SK-N-SH treated with all-trans-retinoic acid at 6 μM for 48 hours (cell line): ENCODE measurements at regions not wholly inside any gene's neighbourhood (a gene's known extent, or its start where the extent isn't known, plus 50 kb on each side); places are given as distances from the start of the nearest gene placed in this dataset.

Source experiments
- ATAC-seq: fragments of 200-7000 bp; cut with Tn5 transposase; 3 replicates; pipeline ENCODE4 v1.9.1; 2020; ENCODE audit warnings: mild to moderate bottlenecking, moderate library complexity
- ARNTL ChIP-seq: fragments of 450-650 bp; formaldehyde crosslinking; IDR thresholded peaks from 2 replicates; pipeline ENCODE4 v1.5.0; 2020; ENCODE audit warnings: low read depth, mild to moderate bottlenecking, moderate library complexity, borderline replicate concordance
- BACH2 ChIP-seq: fragments of 250-450 bp; sonication (Bioruptor Pico); IDR thresholded peaks from 2 replicates; pipeline ENCODE4 v1.9.0; 2021; ENCODE audit warnings: mild to moderate bottlenecking, borderline replicate concordance
- CSDC2 ChIP-seq: fragments of 250-450 bp; sonication (Bioruptor Pico); IDR thresholded peaks from 2 replicates; pipeline ENCODE4 v1.5.0; 2020; ENCODE audit warnings: mild to moderate bottlenecking, moderate library complexity
- GLIS3 ChIP-seq: fragments of 250-450 bp; sonication (Bioruptor Pico); IDR thresholded peaks from 2 replicates; pipeline ENCODE4 v1.5.0; 2020; ENCODE audit warnings: mild to moderate bottlenecking, moderate library complexity
- ISL1 ChIP-seq: fragments of 250-450 bp; sonication (Bioruptor Pico); IDR thresholded peaks from 2 replicates; pipeline ENCODE4 v2.1.2; 2022; ENCODE audit warnings: mild to moderate bottlenecking, moderate library complexity
- OSR1 ChIP-seq: fragments of 250-450 bp; sonication (Bioruptor Pico); IDR thresholded peaks from 2 replicates; pipeline ENCODE4 v1.8.0; 2022; ENCODE audit warnings: moderate library complexity, mild to moderate bottlenecking, inconsistent platforms
- POU6F1 ChIP-seq: fragments of 250-450 bp; sonication (Bioruptor Pico); IDR thresholded peaks from 2 replicates; pipeline ENCODE4 v1.8.0; 2021; ENCODE audit warnings: low read depth, mild to moderate bottlenecking, moderate library complexity, borderline replicate concordance
- PPARA ChIP-seq: fragments of 250-450 bp; sonication (Bioruptor Pico); IDR thresholded peaks from 2 replicates; pipeline ENCODE4 v1.5.0; 2020; ENCODE audit warnings: mild to moderate bottlenecking, borderline replicate concordance
- RARB ChIP-seq: fragments of 250-450 bp; sonication (Bioruptor Pico); IDR thresholded peaks from 2 replicates; pipeline ENCODE4 v1.8.0; 2021; ENCODE audit warnings: mild to moderate bottlenecking, moderate library complexity
- SNAI2 ChIP-seq: fragments of 250-450 bp; sonication (Bioruptor Pico); IDR thresholded peaks from 2 replicates; pipeline ENCODE4 v1.5.0; 2020; ENCODE audit warnings: mild to moderate bottlenecking, moderate library complexity
- TCF4 ChIP-seq: fragments of 250-450 bp; sonication (Bioruptor Pico); IDR thresholded peaks from 2 replicates; pipeline ENCODE4 v1.8.0; 2021; ENCODE audit warnings: mild to moderate bottlenecking, moderate library complexity, borderline replicate concordance
- TOX ChIP-seq: fragments of 250-450 bp; sonication (Bioruptor Pico); IDR thresholded peaks from 2 replicates; pipeline ENCODE4 v1.8.0; 2021; ENCODE audit warnings: mild to moderate bottlenecking, moderate library complexity, borderline replicate concordance
- TSHZ2 ChIP-seq: fragments of 250-450 bp; sonication (Bioruptor Pico); IDR thresholded peaks from 2 replicates; pipeline ENCODE4 v1.5.0; 2020; ENCODE audit warnings: mild to moderate bottlenecking, moderate library complexity
- ZFP3 ChIP-seq: fragments of 250-450 bp; sonication (Bioruptor Pico); IDR thresholded peaks from 2 replicates; pipeline ENCODE4 v1.5.0; 2020; ENCODE audit warnings: mild to moderate bottlenecking, moderate library complexity
- ZFP30 ChIP-seq: fragments of 450-650 bp; formaldehyde crosslinking; IDR thresholded peaks from 2 replicates; pipeline ENCODE4 v1.5.0; 2022; ENCODE audit warnings: mild to moderate bottlenecking, moderate library complexity
- ZNF565 ChIP-seq: fragments of 450-650 bp; formaldehyde crosslinking; conservative IDR thresholded peaks from 2 replicates; pipeline ENCODE4 v1.5.0; 2020; ENCODE audit warnings: low read depth, mild to moderate bottlenecking, moderate library complexity
- ZNF70 ChIP-seq: fragments of 450-650 bp; formaldehyde crosslinking; IDR thresholded peaks from 2 replicates; pipeline ENCODE4 v1.5.0; 2020; ENCODE audit warnings: mild to moderate bottlenecking, moderate library complexity
- ZNF8 ChIP-seq: fragments of 450-650 bp; formaldehyde crosslinking; IDR thresholded peaks from 2 replicates; pipeline ENCODE4 v1.5.0; 2020; ENCODE audit warnings: mild to moderate bottlenecking, moderate library complexity
- TF ChIP-seq, protein P1 (sequence below): fragments of 250-450 bp; sonication (Bioruptor Pico); IDR thresholded peaks from 2 replicates; pipeline ENCODE4 v1.5.1; 2020; ENCODE audit warnings: low read depth, mild to moderate bottlenecking, moderate library complexity
- TF ChIP-seq, protein P2 (sequence below): fragments of 250-450 bp; sonication (Bioruptor Pico); IDR thresholded peaks from 2 replicates; pipeline ENCODE4 v1.8.0; 2020; ENCODE audit warnings: mild to moderate bottlenecking, moderate library complexity, borderline replicate concordance

DNA sequence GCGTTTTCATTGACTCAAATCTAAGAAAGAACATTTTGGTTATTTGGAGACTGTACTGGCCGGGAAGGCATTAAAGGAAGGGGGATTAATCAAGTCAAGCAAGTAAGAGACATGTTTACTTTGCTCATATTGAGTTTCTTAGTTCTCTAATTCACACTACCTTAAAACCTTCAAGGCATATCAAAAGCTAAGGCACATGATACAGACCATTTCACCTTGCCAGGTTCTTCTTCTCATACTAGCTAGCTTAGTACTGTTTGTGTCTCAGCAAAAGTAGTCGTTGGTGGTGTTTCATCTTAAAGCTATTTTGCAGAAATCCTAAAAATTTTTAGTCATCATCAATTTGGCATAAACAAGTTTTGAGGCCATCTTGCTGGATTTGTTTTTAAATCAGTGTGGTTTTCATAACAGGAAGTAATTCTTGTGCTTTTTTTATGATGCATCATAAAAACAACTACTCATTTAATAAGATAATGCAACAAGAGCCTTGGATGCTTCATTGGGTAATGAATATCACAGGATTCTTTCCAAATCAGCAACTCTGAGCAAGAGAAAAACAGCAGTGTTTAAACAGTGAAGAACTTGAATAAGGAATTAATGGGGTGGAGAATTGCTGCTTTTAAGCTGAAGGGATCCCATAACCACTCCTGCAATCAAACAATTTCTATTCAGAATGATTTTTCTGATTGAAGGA lies 425.3 kb downstream of the EPM2A start:
- TF ChIP-seq ZNF565 (CRISPR knock-in tag) (no peak), RARB (CRISPR knock-in tag) (no peak), PPARA (CRISPR knock-in tag) (no peak), OSR1 (CRISPR knock-in tag) (no peak), ZFP30 (CRISPR knock-in tag) (no peak)
- TF ChIP-seq, all 23 proteins: peak for 0
- no peak for ATAC-seq

DNA sequence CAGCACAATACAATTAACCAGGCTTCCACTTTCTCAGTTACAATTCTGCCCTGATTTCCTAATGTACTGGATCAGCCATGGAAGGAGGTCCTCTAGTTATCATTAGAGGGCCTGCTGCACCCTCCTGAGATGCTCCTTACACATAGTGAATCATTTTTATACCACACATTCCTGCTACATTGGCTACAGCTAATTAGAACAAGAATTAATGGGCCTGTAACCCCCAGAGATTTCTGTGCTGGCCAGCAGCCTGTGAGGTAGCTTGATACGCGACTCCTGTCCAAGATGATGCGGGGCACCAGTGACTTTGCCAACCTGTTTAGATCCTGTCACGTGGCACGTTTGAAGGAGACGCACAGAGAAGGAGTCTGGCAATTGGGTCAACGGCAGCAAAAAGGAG lies 422.8 kb downstream of the EPM2A start:
- ATAC-seq = no peak
- no peak for TF ChIP-seq ZNF565 (CRISPR knock-in tag)
- no peak for TF ChIP-seq GLIS3 (CRISPR knock-in tag)
- no peak for TF ChIP-seq CSDC2 (CRISPR knock-in tag)
- TF ChIP-seq ZFP30 (CRISPR knock-in tag) = no peak
- no peak for TF ChIP-seq TOX (CRISPR knock-in tag)
- no peak for TF ChIP-seq SNAI2 (CRISPR knock-in tag)
- TF ChIP-seq, protein P1, sequence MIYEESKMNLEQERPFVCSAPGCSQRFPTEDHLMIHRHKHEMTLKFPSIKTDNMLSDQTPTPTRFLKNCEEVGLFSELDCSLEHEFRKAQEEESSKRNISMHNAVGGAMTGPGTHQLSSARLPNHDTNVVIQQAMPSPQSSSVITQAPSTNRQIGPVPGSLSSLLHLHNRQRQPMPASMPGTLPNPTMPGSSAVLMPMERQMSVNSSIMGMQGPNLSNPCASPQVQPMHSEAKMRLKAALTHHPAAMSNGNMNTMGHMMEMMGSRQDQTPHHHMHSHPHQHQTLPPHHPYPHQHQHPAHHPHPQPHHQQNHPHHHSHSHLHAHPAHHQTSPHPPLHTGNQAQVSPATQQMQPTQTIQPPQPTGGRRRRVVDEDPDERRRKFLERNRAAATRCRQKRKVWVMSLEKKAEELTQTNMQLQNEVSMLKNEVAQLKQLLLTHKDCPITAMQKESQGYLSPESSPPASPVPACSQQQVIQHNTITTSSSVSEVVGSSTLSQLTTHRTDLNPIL (CRISPR knock-in tag) = no peak
- no peak for TF ChIP-seq ZFP3
- TF ChIP-seq, protein P2, sequence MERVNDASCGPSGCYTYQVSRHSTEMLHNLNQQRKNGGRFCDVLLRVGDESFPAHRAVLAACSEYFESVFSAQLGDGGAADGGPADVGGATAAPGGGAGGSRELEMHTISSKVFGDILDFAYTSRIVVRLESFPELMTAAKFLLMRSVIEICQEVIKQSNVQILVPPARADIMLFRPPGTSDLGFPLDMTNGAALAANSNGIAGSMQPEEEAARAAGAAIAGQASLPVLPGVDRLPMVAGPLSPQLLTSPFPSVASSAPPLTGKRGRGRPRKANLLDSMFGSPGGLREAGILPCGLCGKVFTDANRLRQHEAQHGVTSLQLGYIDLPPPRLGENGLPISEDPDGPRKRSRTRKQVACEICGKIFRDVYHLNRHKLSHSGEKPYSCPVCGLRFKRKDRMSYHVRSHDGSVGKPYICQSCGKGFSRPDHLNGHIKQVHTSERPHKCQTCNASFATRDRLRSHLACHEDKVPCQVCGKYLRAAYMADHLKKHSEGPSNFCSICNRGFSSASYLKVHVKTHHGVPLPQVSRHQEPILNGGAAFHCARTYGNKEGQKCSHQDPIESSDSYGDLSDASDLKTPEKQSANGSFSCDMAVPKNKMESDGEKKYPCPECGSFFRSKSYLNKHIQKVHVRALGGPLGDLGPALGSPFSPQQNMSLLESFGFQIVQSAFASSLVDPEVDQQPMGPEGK (CRISPR knock-in tag) = no peak
- TF ChIP-seq PPARA (CRISPR knock-in tag) = no peak
- TF ChIP-seq OSR1 (CRISPR knock-in tag) = no peak
- TF ChIP-seq TSHZ2 (CRISPR knock-in tag) = no peak
- no peak for TF ChIP-seq POU6F1 (CRISPR knock-in tag)
- TF ChIP-seq, all 23 proteins: peak for 0

- TF ChIP-seq PPARA (CRISPR knock-in tag) = no peak
- TF ChIP-seq ZFP30 (CRISPR knock-in tag) = no peak
- no peak for TF ChIP-seq TCF4 (CRISPR knock-in tag)
- TF ChIP-seq CSDC2 (CRISPR knock-in tag) = no peak
- TF ChIP-seq ZNF565 (CRISPR knock-in tag) = no peak
- no peak for TF ChIP-seq TOX (CRISPR knock-in tag)
- no peak for TF ChIP-seq ARNTL (CRISPR knock-in tag)
- ATAC-seq = no peak
Observed at GRCh38 chr6:145313041-145313855, 422.1 kb downstream of the EPM2A start.

DNA sequence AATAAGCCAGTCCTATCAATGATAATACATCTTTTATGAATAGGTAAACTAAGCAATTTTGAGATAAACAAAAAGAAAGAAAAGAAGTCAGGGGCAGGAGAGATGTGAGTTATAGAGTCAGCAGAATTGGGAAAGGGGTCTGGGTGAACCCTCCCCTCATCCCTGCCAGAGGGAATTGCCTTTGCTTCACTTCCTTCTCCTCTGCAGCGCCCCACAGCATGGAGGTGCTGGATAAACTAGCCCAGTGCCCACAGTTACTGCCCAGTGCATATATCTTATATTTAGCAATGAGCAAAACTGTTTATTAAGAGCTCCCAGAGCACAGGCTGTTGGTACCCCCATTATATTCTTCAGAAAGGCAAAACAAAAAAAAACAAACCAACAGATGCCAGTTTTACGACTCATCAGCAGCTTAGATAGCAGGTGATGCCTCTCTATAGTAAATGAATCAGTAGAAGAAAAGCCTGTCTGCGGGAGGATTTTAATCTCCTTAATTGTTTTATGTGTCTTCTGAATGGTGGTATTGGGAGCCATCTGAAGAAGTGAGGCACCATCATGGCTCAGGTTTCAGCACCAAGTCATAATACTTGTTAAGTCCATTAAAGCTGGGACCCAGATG lies 419.2 kb downstream of the EPM2A start:
- TF ChIP-seq ISL1 (CRISPR knock-in tag) (no peak), ZNF70 (no peak), TSHZ2 (CRISPR knock-in tag) (no peak), TCF4 (CRISPR knock-in tag) (no peak), ZNF565 (CRISPR knock-in tag) (no peak), ZNF8 (CRISPR knock-in tag) (no peak), BACH2 (CRISPR knock-in tag) (no peak)
- TF ChIP-seq, all 23 proteins: peak for 0
- ATAC-seq = no peak
